ENCODE measurements at regions not wholly inside any gene's neighbourhood (a gene's known extent, or its start where the extent isn't known, plus 50 kb on each side); places are given as distances from the start of the nearest gene placed in this dataset.

- no peak overlapping the region for H3K4me3 ChIP-seq (ENCODE audit: low read depth, low read length)
- TF ChIP-seq CTCF (IDR thresholded peaks at IDR 0.05; ENCODE audit: insufficient read depth, low read length, severe bottlenecking), result no peak
- peak; percentile 77 for DNase-seq (ENCODE audit: low read depth)
- no peak for FAIRE-seq
- H3K36me3 ChIP-seq (ENCODE audit: control insufficient read depth, insufficient read depth, low read length), result no peaks in the 10 kb centered on the region
- no peaks in the 10 kb centered on the region for H3K27me3 ChIP-seq (ENCODE audit: control insufficient read depth, insufficient read depth, low read length)
These were observed 238.0 kb upstream of the COL8A1 start for GRCh38 chr3:99400352-99400751.

- FAIRE-seq (no peak), DNase-seq (ENCODE audit: low read depth) (no peak)
- Histone ChIP-seq H3K4me3 (ENCODE audit: low read depth, low read length) (no peak overlapping the region), H3K36me3 (ENCODE audit: control insufficient read depth, insufficient read depth, low read length) (no peaks in the 10 kb centered on the region), H3K27me3 (ENCODE audit: control insufficient read depth, insufficient read depth, low read length) (no peaks in the 10 kb centered on the region)
- TF ChIP-seq CTCF (IDR thresholded peaks at IDR 0.05; ENCODE audit: insufficient read depth, low read length, severe bottlenecking), result no peak
These were observed 241.6 kb upstream of the COL8A1 start for GRCh38 chr3:99396651-99397275.

GRCh38 chr3:99394831-99395778, 243.3 kb upstream of the COL8A1 start:
- no peaks in the 10 kb centered on the region for H3K27me3 ChIP-seq (ENCODE audit: control insufficient read depth, insufficient read depth, low read length)
- no peak for FAIRE-seq
- no peak overlapping the region for H3K4me3 ChIP-seq (ENCODE audit: low read depth, low read length)
- H3K36me3 ChIP-seq (ENCODE audit: control insufficient read depth, insufficient read depth, low read length), result no peaks in the 10 kb centered on the region
- TF ChIP-seq CTCF (IDR thresholded peaks at IDR 0.05; ENCODE audit: insufficient read depth, low read length, severe bottlenecking), result no peak
- DNase-seq (ENCODE audit: low read depth), result peak; percentile 96

- no peak overlapping the region for H3K4me3 ChIP-seq (ENCODE audit: low read depth, low read length)
- FAIRE-seq (no peak), DNase-seq (ENCODE audit: low read depth) (no peak)
- TF ChIP-seq CTCF (IDR thresholded peaks at IDR 0.05; ENCODE audit: insufficient read depth, low read length, severe bottlenecking), result no peak
- no peaks in the 10 kb centered on the region for H3K27me3 ChIP-seq (ENCODE audit: control insufficient read depth, insufficient read depth, low read length)
- H3K36me3 ChIP-seq (ENCODE audit: control insufficient read depth, insufficient read depth, low read length), result no peaks in the 10 kb centered on the region
These were observed 244.4 kb upstream of the COL8A1 start for GRCh38 chr3:99393961-99394360.

GRCh38 chr3:99388780-99389179, 249.6 kb upstream of the COL8A1 start:
- Histone ChIP-seq H3K36me3 (ENCODE audit: control insufficient read depth, insufficient read depth, low read length) (no peaks in the 10 kb centered on the region), H3K27me3 (ENCODE audit: control insufficient read depth, insufficient read depth, low read length) (no peaks in the 10 kb centered on the region), H3K4me3 (ENCODE audit: low read depth, low read length) (no peak overlapping the region)
- DNase-seq (ENCODE audit: low read depth) (no peak), FAIRE-seq (no peak)
- no peak for TF ChIP-seq CTCF (IDR thresholded peaks at IDR 0.05; ENCODE audit: insufficient read depth, low read length, severe bottlenecking)

All from bronchial epithelial cell (primary cell).